Neural progenitor cell (in vitro differentiated cells): ENCODE measurements at regions not wholly inside any gene's neighbourhood (a gene's known extent, or its start where the extent isn't known, plus 50 kb on each side); places are given as distances from the start of the nearest gene placed in this dataset.

ENCODE experiments used
- CTCF ChIP-seq: fragments of 200-600 bp; sonication (generic); IDR thresholded peaks from 2 replicates; pipeline ENCODE4 v1.5.1; 2017; ENCODE audit warnings: antibody characterized with exemption, mild to moderate bottlenecking
- EZH2 ChIP-seq: fragments of 200-600 bp; sonication (generic); IDR thresholded peaks from 2 replicates; pipeline ENCODE4 v1.6.1; 2017; ENCODE audit warnings: antibody characterized with exemption, mild to moderate bottlenecking, moderate library complexity
- EZH2phosphoT487 ChIP-seq: fragments of 200-600 bp; sonication (generic); IDR thresholded peaks from 2 replicates; pipeline ENCODE4 v1.6.1; 2017; ENCODE audit warnings: antibody characterized with exemption

- no peak for TF ChIP-seq CTCF
- no peak for TF ChIP-seq EZH2
- TF ChIP-seq EZH2phosphoT487 = no peak
These were observed 576.8 kb downstream of the METTL4 start for GRCh38 chr18:1994471-1994870.
